ENCODE measurements at regions not wholly inside any gene's neighbourhood (a gene's known extent, or its start where the extent isn't known, plus 50 kb on each side); places are given as distances from the start of the nearest gene placed in this dataset.
"Not testable (repeated sequence)": the region's sequence is repeated elsewhere in the genome, so short reads cannot be mapped to it uniquely, and the experiment has no call there.

- DNase-seq: not testable (repeated sequence)
Measured at GRCh38 chr9:63804205-63804604, 1480.8 kb downstream of the FOXD4L5 start.

DNA sequence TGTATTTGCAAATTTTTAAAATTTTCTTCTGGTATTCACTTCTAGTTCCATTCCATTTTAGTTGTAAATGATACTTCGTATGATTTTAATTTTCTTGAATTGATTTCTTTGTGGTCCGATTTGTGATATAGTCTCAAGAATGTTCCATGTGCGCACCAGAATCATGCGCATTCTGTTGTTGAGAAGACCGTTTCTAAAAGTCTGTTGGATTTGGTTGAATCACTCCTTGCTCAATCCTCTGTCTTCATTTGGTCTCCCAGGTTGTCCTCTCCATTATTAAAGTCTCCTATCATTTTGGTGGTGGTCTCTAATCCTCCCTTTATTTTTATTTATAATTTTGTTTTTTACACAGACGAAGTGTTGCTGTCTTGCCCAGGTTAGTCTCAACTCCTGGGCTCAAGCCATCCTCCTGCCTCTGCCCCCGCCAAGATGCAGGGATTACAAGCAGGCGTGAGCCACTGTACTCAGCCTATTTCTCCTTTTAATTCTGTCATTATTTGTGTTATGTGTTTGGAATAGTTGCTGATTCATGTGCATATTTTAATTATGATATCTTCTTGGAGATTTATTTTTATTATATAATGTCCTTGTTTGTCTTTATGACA is 1490.8 kb downstream of the FOXD4L5 start:
- DNase-seq: not testable (repeated sequence)

DNA sequence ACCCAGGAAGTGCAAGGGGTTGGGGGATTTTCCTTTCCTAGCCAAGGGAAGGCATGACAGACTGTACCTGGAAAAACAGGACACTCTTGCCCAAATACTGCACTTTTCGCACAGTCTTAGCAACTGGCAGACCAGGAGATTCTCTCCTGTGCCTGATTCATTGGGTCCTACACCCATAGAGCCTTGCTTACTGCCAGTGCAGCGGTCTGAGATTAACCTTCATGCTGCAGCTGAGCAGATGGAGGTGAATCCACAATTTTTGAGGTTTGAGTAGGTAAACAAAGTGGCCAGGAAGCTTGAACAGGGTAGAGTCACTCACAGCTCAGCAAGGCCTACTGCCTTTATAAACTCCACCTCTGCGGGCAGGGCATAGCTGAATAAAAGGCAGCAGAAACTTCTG is 1497.6 kb downstream of the FOXD4L5 start:
- not testable (repeated sequence) for DNase-seq

- DNase-seq: not testable (repeated sequence)
Measured at GRCh38 chr9:63785059-63785458, 1500.0 kb downstream of the FOXD4L5 start.

GRCh38 chr9:63784421-63784820 is 1500.6 kb downstream of the FOXD4L5 start:
- DNase-seq: not testable (repeated sequence)

GRCh38 chr9:63781817-63782439 is 1503.1 kb downstream of the FOXD4L5 start:
- DNase-seq: not testable (repeated sequence)

DNA sequence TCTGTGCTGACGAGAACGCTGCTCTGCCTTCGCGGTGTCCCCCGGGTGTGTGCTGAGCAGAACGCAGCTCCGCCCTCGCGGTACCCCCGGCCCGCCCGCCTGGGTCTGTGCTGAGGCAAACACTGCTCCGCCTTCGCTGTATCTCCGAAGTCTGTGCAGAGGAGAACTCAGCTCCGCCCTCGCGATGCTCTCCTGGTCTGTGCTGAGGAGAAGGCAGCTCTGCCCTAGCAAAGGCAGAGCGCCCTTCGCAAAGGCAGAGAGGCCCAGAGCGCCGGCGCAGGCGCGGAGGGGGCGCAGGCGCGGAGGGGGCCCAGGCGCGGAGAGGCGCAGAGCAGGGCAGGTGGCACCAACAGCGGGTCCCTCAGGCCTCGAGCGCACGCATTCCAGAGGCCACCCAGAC is 1503.6 kb downstream of the FOXD4L5 start:
- not testable (repeated sequence) for DNase-seq

GRCh38 chr9:63776220-63776619 is 1508.8 kb downstream of the FOXD4L5 start:
- DNase-seq: not testable (repeated sequence)

DNA sequence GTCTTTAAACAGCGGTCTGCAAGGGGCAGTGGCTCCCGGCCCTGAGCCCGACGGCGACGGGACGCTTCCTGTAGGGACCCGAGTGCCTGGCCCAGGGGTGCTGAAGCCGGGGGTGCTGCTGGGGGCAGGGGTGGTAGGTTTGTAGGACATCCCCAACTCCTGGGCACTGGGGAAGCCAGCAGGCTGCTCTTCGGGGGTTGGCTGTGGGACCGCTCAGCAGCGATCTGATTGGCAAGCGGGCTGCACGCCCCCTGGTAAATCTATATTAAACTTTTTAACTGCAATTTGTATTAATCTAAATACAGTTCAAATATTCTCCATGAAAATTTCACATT is 1510.0 kb downstream of the FOXD4L5 start:
- DNase-seq: not testable (repeated sequence)

GRCh38 chr9:63774369-63775091 is 1510.5 kb downstream of the FOXD4L5 start:
- DNase-seq: not testable (repeated sequence)

DNA sequence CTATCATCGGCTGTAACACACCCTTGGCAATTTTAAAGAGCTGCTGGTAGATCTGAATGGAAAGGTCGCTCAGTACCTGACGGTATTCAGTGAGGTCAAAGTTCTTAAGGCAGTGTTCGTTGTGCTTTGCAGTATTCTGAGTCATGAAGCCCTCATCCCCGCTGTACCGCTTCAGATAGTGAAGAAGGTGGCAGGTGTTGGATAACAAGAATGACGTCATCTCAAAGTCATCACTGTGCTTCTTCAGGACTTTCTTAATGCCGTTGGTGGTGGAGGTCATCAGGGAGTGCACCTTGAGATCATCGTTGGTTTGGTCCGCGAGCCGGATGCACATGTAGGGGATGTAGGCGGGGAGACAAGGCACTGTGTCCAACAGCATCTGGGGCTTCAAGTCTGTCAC is 1522.8 kb downstream of the FOXD4L5 start:
- DNase-seq: not testable (repeated sequence)

DNA sequence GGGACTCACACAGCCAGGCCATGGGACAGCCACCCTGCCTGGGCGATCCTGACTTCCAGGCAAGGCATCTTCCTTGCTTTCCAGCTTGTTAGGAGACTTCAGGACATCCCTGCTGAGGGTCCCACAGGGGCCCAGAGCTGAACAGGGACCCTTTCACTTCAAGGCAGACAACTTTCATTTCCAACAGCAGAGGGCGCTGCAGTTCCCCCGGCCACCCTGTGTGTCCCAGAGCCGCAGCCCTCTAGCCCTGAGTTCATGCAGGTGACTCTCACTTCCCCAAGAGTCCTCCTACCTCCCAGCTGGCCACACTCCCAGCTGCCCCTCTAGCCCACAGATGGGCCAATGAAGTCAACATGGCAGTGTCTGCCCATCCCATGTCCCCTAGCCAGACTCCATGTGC is 1556.0 kb downstream of the FOXD4L5 start:
- not testable (repeated sequence) for DNase-seq

GRCh38 chr9:63728287-63728686 is 1556.7 kb downstream of the FOXD4L5 start:
- no peak for DNase-seq

GRCh38 chr9:63708285-63708684 is 1576.7 kb downstream of the FOXD4L5 start:
- DNase-seq: not testable (repeated sequence)

- not testable (repeated sequence) for DNase-seq
Measured at GRCh38 chr9:63704456-63704855, 1580.6 kb downstream of the FOXD4L5 start.

GRCh38 chr9:63703670-63704069 is 1581.3 kb downstream of the FOXD4L5 start:
- DNase-seq: not testable (repeated sequence)

GRCh38 chr9:63703138-63703665 is 1581.8 kb downstream of the FOXD4L5 start:
- not testable (repeated sequence) for DNase-seq
